Amniotic stem cell (primary cell): ENCODE measurements at regions not wholly inside any gene's neighbourhood (a gene's known extent, or its start where the extent isn't known, plus 50 kb on each side); places are given as distances from the start of the nearest gene placed in this dataset.
"Not testable (repeated sequence)": the region's sequence is repeated elsewhere in the genome, so short reads cannot be mapped to it uniquely, and the experiment has no call there.

Experiments used
- DNase-seq: peaks from one replicate; lab custom pipeline; 2025; lab: John Stamatoyannopoulos, UW

- DNase-seq, result no peak
Measured at GRCh38 chr6:21847711-21848480, 254.3 kb downstream of the SOX4 start.

GRCh38 chr6:21850691-21851090, 257.1 kb downstream of the SOX4 start:
- DNase-seq, result no peak

GRCh38 chr6:21855811-21856455, 262.4 kb downstream of the SOX4 start:
- no peak for DNase-seq

GRCh38 chr6:21856456-21856825, 262.9 kb downstream of the SOX4 start:
- no peak for DNase-seq

GRCh38 chr6:21856844-21857243, 263.3 kb downstream of the SOX4 start:
- no peak for DNase-seq

GRCh38 chr6:21858076-21858475, 264.5 kb downstream of the SOX4 start:
- DNase-seq, result no peak

- no peak for DNase-seq
Measured at GRCh38 chr6:21859193-21859735, 265.7 kb downstream of the SOX4 start.

GRCh38 chr6:21861942-21862341, 268.4 kb downstream of the SOX4 start:
- no peak for DNase-seq

- no peak for DNase-seq
Measured at GRCh38 chr6:21864206-21864605, 270.7 kb downstream of the SOX4 start.

- DNase-seq, result no peak
Measured at GRCh38 chr6:21868226-21868625, 274.7 kb downstream of the SOX4 start.

GRCh38 chr6:21869085-21869771, 275.7 kb downstream of the SOX4 start:
- no peak for DNase-seq

- no peak for DNase-seq
Measured at GRCh38 chr6:21870076-21870730, 276.7 kb downstream of the SOX4 start.

- DNase-seq, result no peak
Measured at GRCh38 chr6:21871831-21872230, 278.3 kb downstream of the SOX4 start.

- no peak for DNase-seq
Measured at GRCh38 chr6:21872749-21873148, 279.2 kb downstream of the SOX4 start.

- DNase-seq, result no peak
Measured at GRCh38 chr6:21873562-21873961, 280.0 kb downstream of the SOX4 start.

GRCh38 chr6:21874372-21874771, 280.8 kb downstream of the SOX4 start:
- no peak for DNase-seq

GRCh38 chr6:21877037-21877436, 283.5 kb downstream of the SOX4 start:
- DNase-seq, result not testable (repeated sequence)

- DNase-seq, result not testable (repeated sequence)
Measured at GRCh38 chr6:21880249-21880648, 286.7 kb downstream of the SOX4 start.

GRCh38 chr6:21881969-21882465, 288.5 kb downstream of the SOX4 start:
- no peak for DNase-seq

- DNase-seq, result no peak
Measured at GRCh38 chr6:21883595-21884328, 290.2 kb downstream of the SOX4 start.

GRCh38 chr6:21885111-21885510, 291.6 kb downstream of the SOX4 start:
- no peak for DNase-seq
